B cell (primary cell): ENCODE measurements at regions not wholly inside any gene's neighbourhood (a gene's known extent, or its start where the extent isn't known, plus 50 kb on each side); places are given as distances from the start of the nearest gene placed in this dataset.

ENCODE experiments used
- CTCF ChIP-seq: fragments of 200-600 bp; IDR thresholded peaks from one replicate; pipeline ENCODE4 v1.8.0; 2022; ENCODE audit warnings: antibody characterized with exemption, mild to moderate bottlenecking
- EZH2 ChIP-seq: IDR thresholded peaks from 2 replicates; pipeline ENCODE4 v1.6.1; 2012; ENCODE audit warnings: borderline replicate concordance, low read depth, mild to moderate bottlenecking, moderate library complexity, low read length; ENCODE audit not compliant: insufficient read depth, poor library complexity, severe bottlenecking

GRCh38 chr5:125505115-125505514, 758.7 kb upstream of the ZNF608 start:
- TF ChIP-seq CTCF (no peak), EZH2 (no peak)
